ENCODE measurements at regions not wholly inside any gene's neighbourhood (a gene's known extent, or its start where the extent isn't known, plus 50 kb on each side); places are given as distances from the start of the nearest gene placed in this dataset.

- Histone ChIP-seq H3K27me3 (no peaks in the 10 kb centered on the region), H3K4me1 (no peaks in the 10 kb centered on the region), H3K9me3 (no peaks in the 10 kb centered on the region), H3K4me3 (no peak overlapping the region), H3K27ac (no peak overlapping the region), H3K36me3 (no peaks in the 10 kb centered on the region)
- DNase-seq (ENCODE audit: extremely low spot score in 2 of 2), result no peak
- intact Hi-C loops (cut with DNase I), result no loop called here
- TF ChIP-seq POLR2AphosphoS5 (IDR thresholded peaks at IDR 0.05; ENCODE audit: insufficient read depth in 1 of 2, low read depth in 1 of 2) (no peak), POLR2A (IDR thresholded peaks at IDR 0.05) (no peak), CTCF (IDR thresholded peaks at IDR 0.05) (no peak)
Measured at GRCh38 chr1:2859881-2860430, 58.5 kb upstream of the TTC34 start.

GRCh38 chr1:2860476-2861142 lies 59.1 kb upstream of the TTC34 start:
- no peak for DNase-seq (ENCODE audit: extremely low spot score in 2 of 2)
- Histone ChIP-seq H3K36me3 (no peaks in the 10 kb centered on the region), H3K4me1 (no peaks in the 10 kb centered on the region), H3K27ac (no peak overlapping the region), H3K9me3 (no peaks in the 10 kb centered on the region), H3K4me3 (no peak overlapping the region), H3K27me3 (no peaks in the 10 kb centered on the region)
- intact Hi-C loops (cut with DNase I), result no loop called here
- no peak for TF ChIP-seq POLR2AphosphoS5 (IDR thresholded peaks at IDR 0.05; ENCODE audit: insufficient read depth in 1 of 2, low read depth in 1 of 2)
- no peak for TF ChIP-seq CTCF (IDR thresholded peaks at IDR 0.05)
- TF ChIP-seq POLR2A (IDR thresholded peaks at IDR 0.05), result no peak

GRCh38 chr1:2861143-2861987 lies 59.9 kb upstream of the TTC34 start:
- no peak for TF ChIP-seq CTCF (IDR thresholded peaks at IDR 0.05)
- TF ChIP-seq POLR2AphosphoS5 (IDR thresholded peaks at IDR 0.05; ENCODE audit: insufficient read depth in 1 of 2, low read depth in 1 of 2), result no peak
- no peak for TF ChIP-seq POLR2A (IDR thresholded peaks at IDR 0.05)
- Histone ChIP-seq H3K9me3 (no peaks in the 10 kb centered on the region), H3K4me3 (no peak overlapping the region), H3K27ac (no peak overlapping the region), H3K36me3 (no peaks in the 10 kb centered on the region), H3K4me1 (no peaks in the 10 kb centered on the region), H3K27me3 (no peaks in the 10 kb centered on the region)
- intact Hi-C loops (cut with DNase I), result no loop called here
- no peak for DNase-seq (ENCODE audit: extremely low spot score in 2 of 2)

- DNase-seq (ENCODE audit: extremely low spot score in 2 of 2), result no peak
- H3K4me1 ChIP-seq, result no peaks in the 10 kb centered on the region
- TF ChIP-seq POLR2A (IDR thresholded peaks at IDR 0.05) (no peak), CTCF (IDR thresholded peaks at IDR 0.05) (no peak), POLR2AphosphoS5 (IDR thresholded peaks at IDR 0.05; ENCODE audit: insufficient read depth in 1 of 2, low read depth in 1 of 2) (no peak)
- H3K27ac ChIP-seq, result no peak overlapping the region
- H3K27me3 ChIP-seq, result no peaks in the 10 kb centered on the region
- H3K4me3 ChIP-seq, result no peak overlapping the region
- intact Hi-C loops (cut with DNase I), result no loop called here
- no peaks in the 10 kb centered on the region for H3K36me3 ChIP-seq
- no peaks in the 10 kb centered on the region for H3K9me3 ChIP-seq
Measured at GRCh38 chr1:2861988-2862813, 60.7 kb upstream of the TTC34 start.
